Keratinocyte (primary cell): ENCODE measurements at regions not wholly inside any gene's neighbourhood (a gene's known extent, or its start where the extent isn't known, plus 50 kb on each side); places are given as distances from the start of the nearest gene placed in this dataset.

Source experiments
- CTCF ChIP-seq, 3 experiments: IDR thresholded peaks in 1 of 3; conservative IDR thresholded peaks in 1 of 3; optimal IDR thresholded peaks in 1 of 3; 2 replicates in 2 of 3; 3 replicates in 1 of 3; pipeline versions ENCODE3 to v1.5.1; 2011; ENCODE audit warnings: low read length in 3 of 3, mild to moderate bottlenecking in 3 of 3, moderate library complexity in 2 of 3, control low read depth in 1 of 3, inconsistent platforms in 1 of 3; ENCODE audit not compliant: insufficient read depth in 2 of 3; ENCODE audit errors: extremely low read depth in 1 of 3
- EZH2 ChIP-seq: IDR thresholded peaks from one replicate; pipeline ENCODE4 v1.6.1; 2012; ENCODE audit warnings: inconsistent platforms, mild to moderate bottlenecking, low read length, moderate library complexity

DNA sequence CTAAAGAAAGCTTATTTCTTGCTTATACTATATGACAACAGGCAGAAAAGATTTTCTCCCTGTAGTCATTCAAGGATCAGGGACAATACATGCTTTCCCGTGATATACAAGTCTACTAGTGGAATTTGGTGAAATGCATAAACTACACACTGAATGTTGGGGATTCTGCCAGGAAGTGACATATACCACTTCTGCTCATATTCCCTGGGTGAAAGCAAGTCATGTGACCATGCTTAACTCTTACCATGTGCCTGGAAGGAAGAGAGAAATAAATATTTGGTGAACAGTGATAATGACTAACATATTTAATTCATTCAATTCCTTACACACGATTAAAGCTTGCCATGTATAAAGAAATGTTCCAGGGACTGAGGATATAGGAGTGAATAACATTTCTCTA is 534.6 kb downstream of the PPARGC1A start:
- TF ChIP-seq CTCF (optimal IDR thresholded peaks at IDR 0.05 in 1 of 3, IDR thresholded peaks at IDR 0.05 in 1 of 3, conservative IDR thresholded peaks at IDR 0.05 in 1 of 3; ENCODE audit: extremely low read depth in 1 of 3, insufficient read depth in 2 of 3, low read length in 3 of 3) (no peak), EZH2 (no peak)
